PC-3 (cell line): ENCODE measurements at regions not wholly inside any gene's neighbourhood (a gene's known extent, or its start where the extent isn't known, plus 50 kb on each side); places are given as distances from the start of the nearest gene placed in this dataset.
"Not testable (repeated sequence)": the region's sequence is repeated elsewhere in the genome, so short reads cannot be mapped to it uniquely, and the experiment has no call there.

Experiments used
- ATAC-seq: fragments of 200-7000 bp; cut with Tn5 transposase; 2 replicates; pipeline ENCODE4 v1.9.1; 2020; ENCODE audit warnings: mild to moderate bottlenecking, moderate library complexity
- BruUV-seq: library from RNA; stranded (reverse); fragments of 400-500 nt; replicated peaks from 2 replicates; lab custom pipeline; 2021; lab: Mats Ljungman, UMichigan
- CTCF ChIA-PET: fragments of 300-600 bp; sonication (Branson Sonifier 250); formaldehyde crosslinking; loops from one replicate; lab custom pipeline; 2022; ENCODE audit warnings: antibody characterized with exemption; lab: Charles Lee
- POLR2A ChIA-PET: fragments of 300-600 bp; sonication (Branson Sonifier 250); formaldehyde crosslinking; loops from one replicate; lab custom pipeline; 2022; ENCODE audit warnings: antibody characterized with exemption; ENCODE audit not compliant: unreplicated experiment; lab: Charles Lee
- DNase-seq: peaks from one replicate; pipeline ENCODE4 v3.0.0-alpha.2; 2015
- H2AFZ ChIP-seq: fragments of 300-600 bp; sonication (generic); 2 replicates; pipeline ENCODE4 v1.6.0; 2016; ENCODE audit warnings: antibody characterized with exemption, low read length
- H3F3A ChIP-seq: fragments of 300-600 bp; sonication (generic); one replicate; pipeline ENCODE4 v1.6.0; 2017; ENCODE audit warnings: antibody characterized with exemption, low read length, control low read depth, mild to moderate bottlenecking; ENCODE audit not compliant: unreplicated experiment
- H3K27ac ChIP-seq: fragments of 300-600 bp; sonication (generic); 2 replicates; pipeline ENCODE4 v1.5.1; 2016; ENCODE audit warnings: mild to moderate bottlenecking, low read length
- H3K27me3 ChIP-seq: fragments of 300-600 bp; sonication (generic); 2 replicates; pipeline ENCODE4 v1.6.1; 2016; ENCODE audit warnings: low read length, mixed read lengths
- H3K36me3 ChIP-seq: fragments of 300-600 bp; sonication (generic); 2 replicates; pipeline ENCODE4 v1.6.1; 2016; ENCODE audit warnings: low read depth, mixed run types, low read length, mixed read lengths
- H3K4me1 ChIP-seq: fragments of 300-600 bp; sonication (generic); 2 replicates; pipeline ENCODE4 v1.5.1; 2016; ENCODE audit warnings: low read length; ENCODE audit not compliant: insufficient read depth
- H3K4me2 ChIP-seq: fragments of 300-600 bp; sonication (generic); 2 replicates; pipeline ENCODE4 v1.6.0; 2016; ENCODE audit warnings: low read length
- H3K4me3 ChIP-seq: fragments of 300-600 bp; sonication (generic); 2 replicates; pipeline ENCODE4 v1.5.1; 2016; ENCODE audit warnings: mild to moderate bottlenecking, low read length, mixed read lengths
- H3K79me2 ChIP-seq: fragments of 300-600 bp; sonication (generic); 2 replicates; pipeline ENCODE4 v1.6.1; 2017; ENCODE audit warnings: low read length, mixed read lengths
- H3K9ac ChIP-seq: fragments of 300-600 bp; sonication (generic); 2 replicates; pipeline ENCODE4 v1.6.0; 2016; ENCODE audit warnings: mild to moderate bottlenecking, low read length
- H3K9me2 ChIP-seq: fragments of 300-600 bp; sonication (generic); replicated peaks from 2 replicates; pipeline ENCODE4 v1.6.1; 2016; ENCODE audit warnings: mixed run types, low read length, mixed read lengths
- H3K9me3 ChIP-seq: fragments of 300-600 bp; sonication (generic); 2 replicates; pipeline ENCODE4 v1.6.1; 2016; ENCODE audit warnings: low read length, mixed read lengths
- H4K20me1 ChIP-seq: fragments of 300-600 bp; sonication (generic); 2 replicates; pipeline ENCODE4 v1.6.1; 2016; ENCODE audit warnings: low read length, mixed read lengths
- CTCF ChIP-seq: fragments of 300-600 bp; sonication (generic); conservative IDR thresholded peaks from 2 replicates; pipeline ENCODE4 v1.5.1; 2017; ENCODE audit warnings: antibody characterized with exemption, low read depth, mild to moderate bottlenecking, low read length
- EZH2 ChIP-seq: fragments of 300-600 bp; sonication (generic); IDR thresholded peaks from one replicate; pipeline ENCODE4 v1.6.1; 2017; ENCODE audit warnings: antibody characterized with exemption, mild to moderate bottlenecking, low read length; ENCODE audit not compliant: unreplicated experiment
- EZH2phosphoT487 ChIP-seq: fragments of 300-600 bp; sonication (generic); IDR thresholded peaks from 2 replicates; pipeline ENCODE4 v1.6.1; 2018; ENCODE audit warnings: mild to moderate bottlenecking, antibody characterized with exemption, low read length, borderline replicate concordance
- intact Hi-C: fragments of 100-400 bp; cut with micrococcal nuclease; formaldehyde crosslinking; loops from 2 replicates; pipeline ENCODE4 v1.9.0; 2023

DNA sequence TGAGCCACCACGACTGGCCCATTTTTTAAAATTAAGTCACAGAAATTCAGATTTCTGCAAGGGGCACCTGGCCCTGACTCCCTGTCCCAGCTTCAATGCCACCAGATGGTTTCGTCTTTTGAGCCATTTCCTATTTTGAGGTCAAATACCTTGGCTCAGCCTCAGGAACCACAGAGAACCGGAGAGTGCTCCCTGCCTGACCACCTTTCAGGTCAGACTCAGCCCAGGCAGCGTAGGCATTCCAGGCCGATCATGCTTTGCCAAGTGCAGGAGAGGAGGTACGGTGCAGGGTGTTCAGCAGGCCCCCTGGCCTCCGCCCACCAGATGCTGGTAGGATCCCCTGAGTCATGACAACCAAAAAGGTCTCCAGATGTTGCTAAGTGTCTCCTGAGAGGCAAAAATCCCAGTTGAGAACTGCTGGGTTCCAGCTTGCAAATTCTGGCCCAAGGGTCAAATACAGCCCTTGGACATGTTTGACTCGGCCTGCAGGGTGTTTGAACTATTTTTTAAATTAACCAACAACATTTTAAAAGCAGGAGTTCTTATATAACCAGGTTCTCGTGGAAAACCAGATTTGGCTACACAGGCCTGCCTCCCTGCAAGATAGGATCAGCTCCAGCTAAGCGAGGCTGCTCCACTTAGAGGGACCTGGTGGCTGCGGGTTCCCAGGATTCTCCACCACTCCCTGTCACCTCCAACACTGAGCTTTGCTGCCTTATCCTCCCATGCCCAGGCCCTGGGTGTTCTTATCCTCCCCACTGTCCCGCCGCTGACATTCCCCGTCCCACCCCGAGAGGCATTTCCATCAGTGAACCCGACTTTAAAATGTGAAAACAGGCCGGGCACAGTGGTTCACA, 61.9 kb upstream of the TARDBP start:
- no peaks in the 10 kb centered on the region for H3K27me3 ChIP-seq
- H3K9me2 ChIP-seq, result no peaks in the 10 kb centered on the region
- TF ChIP-seq EZH2phosphoT487 (no peak), EZH2 (no peak), CTCF (no peak)
- no peaks in the 10 kb centered on the region for H3K79me2 ChIP-seq
- no peaks in the 10 kb centered on the region for H3K9me3 ChIP-seq
- no TSS peak for BruUV-seq
- no peaks in the 10 kb centered on the region for H3K4me1 ChIP-seq
- no peak for DNase-seq
- intact Hi-C loops, result no loop called here
- no peak overlapping the region for H3K27ac ChIP-seq
- no peak overlapping the region for H3K9ac ChIP-seq
- H3K4me3 ChIP-seq, result no peak overlapping the region
- no peaks in the 10 kb centered on the region for H3F3A ChIP-seq
- H2AFZ ChIP-seq, result no peak overlapping the region
- no peaks in the 10 kb centered on the region for H4K20me1 ChIP-seq
- ChIA-PET POLR2A (interaction anchor here (0.5 kb wide), 1 partner anchor 65 kb away, joined by 18 read pairs; no protein-coding TSS in a partner anchor), CTCF (no interaction called here)
- H3K36me3 ChIP-seq, result no peaks in the 10 kb centered on the region
- no peak for ATAC-seq
- no peak overlapping the region for H3K4me2 ChIP-seq

- H3K4me1 ChIP-seq, intact Hi-C loops, H3K9ac ChIP-seq, CTCF ChIA-PET, DNase-seq, H3K4me3 ChIP-seq, H3K36me3 ChIP-seq, H3K9me2 ChIP-seq, H3K79me2 ChIP-seq, BruUV-seq, H3K27me3 ChIP-seq, ATAC-seq, H2AFZ ChIP-seq, H3K4me2 ChIP-seq, H3K27ac ChIP-seq, POLR2A ChIA-PET, H3K9me3 ChIP-seq, H3F3A ChIP-seq, H4K20me1 ChIP-seq: not testable (repeated sequence)
Observed at GRCh38 chr1:10951298-10951697, 61.2 kb upstream of the TARDBP start.

GRCh38 chr1:10951961-10952360, 60.5 kb upstream of the TARDBP start:
- ATAC-seq (no peak), DNase-seq (no peak)
- intact Hi-C loops, result no loop called here
- TF ChIP-seq EZH2phosphoT487, result no peak
- no peak for TF ChIP-seq CTCF
- TF ChIP-seq EZH2, result no peak
- no TSS peak for BruUV-seq
- Histone ChIP-seq H3K27me3 (no peaks in the 10 kb centered on the region), H3K4me1 (no peaks in the 10 kb centered on the region), H3F3A (no peaks in the 10 kb centered on the region), H2AFZ (no peak overlapping the region), H3K9ac (no peak overlapping the region), H3K79me2 (no peaks in the 10 kb centered on the region), H3K9me2 (no peaks in the 10 kb centered on the region), H3K4me2 (no peak overlapping the region), H3K27ac (no peak overlapping the region), H3K36me3 (no peaks in the 10 kb centered on the region), H3K4me3 (no peak overlapping the region), H4K20me1 (no peaks in the 10 kb centered on the region), H3K9me3 (no peaks in the 10 kb centered on the region)
- ChIA-PET POLR2A (no interaction called here), CTCF (no interaction called here)
